Stomach (tissue), 4 donors: ENCODE measurements at regions not wholly inside any gene's neighbourhood (a gene's known extent, or its start where the extent isn't known, plus 50 kb on each side); places are given as distances from the start of the nearest gene placed in this dataset.

Experiments used
- CTCF ChIP-seq, 7 experiments: fragments of 450-650 bp in 4 of 7; fragments of 200-600 bp in 3 of 7; sonication (generic) in 3 of 7; IDR thresholded peaks; one replicate each; pipeline ENCODE4 v1.5.1; 2016 to 2019; ENCODE audit warnings: antibody characterized with exemption in 7 of 7, control low read depth in 2 of 7, mild to moderate bottlenecking in 1 of 7
- EP300 ChIP-seq: sonication (generic); formaldehyde crosslinking; IDR thresholded peaks from one replicate; pipeline ENCODE4 v1.6.1; 2017; ENCODE audit warnings: antibody characterized with exemption
- POLR2A ChIP-seq, 4 donors: fragments of 450-650 bp; IDR thresholded peaks; one replicate each; pipeline ENCODE4 v1.6.1; 2016; ENCODE audit warnings: antibody characterized with exemption in 4 of 4, control low read depth in 2 of 4, mild to moderate bottlenecking in 1 of 4, moderate library complexity in 1 of 4
- POLR2AphosphoS5 ChIP-seq, 3 donors: sonication (generic); formaldehyde crosslinking; IDR thresholded peaks; one replicate each; pipeline ENCODE4 v1.6.1; 2016; ENCODE audit warnings: antibody characterized with exemption in 3 of 3

- no peak for TF ChIP-seq CTCF (IDR thresholded peaks at IDR 0.05)
- TF ChIP-seq EP300, result no peak
- no peak for TF ChIP-seq POLR2A (IDR thresholded peaks at IDR 0.05)
- TF ChIP-seq POLR2AphosphoS5 (IDR thresholded peaks at IDR 0.05), result no peak
These were observed 593.8 kb upstream of the GBE1 start for GRCh38 chr3:82355228-82355627.
